Cardiac muscle cell (in vitro differentiated cells and primary cell): ENCODE measurements at regions not wholly inside any gene's neighbourhood (a gene's known extent, or its start where the extent isn't known, plus 50 kb on each side); places are given as distances from the start of the nearest gene placed in this dataset.
"Not testable (repeated sequence)": the region's sequence is repeated elsewhere in the genome, so short reads cannot be mapped to it uniquely, and the experiment has no call there.

Experiments used
- DNase-seq, 2 donors: peaks; one replicate each; pipeline versions ENCODE4 v3.0.0 to v3.0.0-alpha.2; 2010 to 2017; ENCODE audit warnings: low read depth in 1 of 2, low spot score in 1 of 2
- H3K27ac ChIP-seq: fragments of 200-600 bp; sonication (generic); 2 replicates; pipeline ENCODE4 v1.5.1; 2016
- H3K27me3 ChIP-seq: fragments of 200-600 bp; sonication (generic); 2 replicates; pipeline ENCODE4 v1.6.0; 2016; ENCODE audit warnings: control low read depth
- H3K36me3 ChIP-seq: fragments of 200-600 bp; sonication (generic); 2 replicates; pipeline ENCODE4 v1.5.1; 2016; ENCODE audit warnings: control low read depth
- H3K4me1 ChIP-seq: fragments of 200-600 bp; sonication (generic); 2 replicates; pipeline ENCODE4 v1.8.1; 2017; ENCODE audit warnings: low read depth, mild to moderate bottlenecking, mixed run types
- H3K4me3 ChIP-seq: fragments of 200-600 bp; sonication (generic); 2 replicates; pipeline ENCODE4 v1.5.1; 2016; ENCODE audit warnings: mild to moderate bottlenecking
- H3K9me3 ChIP-seq: fragments of 200-600 bp; sonication (generic); 2 replicates; pipeline ENCODE4 v1.5.1; 2017; ENCODE audit warnings: low read depth, mild to moderate bottlenecking, control low read depth
- CTCF ChIP-seq: IDR thresholded peaks from 2 replicates; pipeline ENCODE4 v1.5.1; 2012; ENCODE audit warnings: low read depth, mild to moderate bottlenecking, low read length

- Histone ChIP-seq H3K4me1 (no peaks in the 10 kb centered on the region), H3K36me3 (no peaks in the 10 kb centered on the region), H3K27ac (no peak overlapping the region), H3K9me3 (no peaks in the 10 kb centered on the region), H3K27me3 (no peaks in the 10 kb centered on the region), H3K4me3 (no peak overlapping the region)
- DNase-seq, result no peak
- no peak for TF ChIP-seq CTCF
These were observed 346.2 kb downstream of the MAGEB5 start for GRCh38 chrX:26562156-26562555.

GRCh38 chrX:26559855-26560254 is 343.9 kb downstream of the MAGEB5 start:
- no peak overlapping the region for H3K4me3 ChIP-seq
- no peaks in the 10 kb centered on the region for H3K36me3 ChIP-seq
- DNase-seq, result no peak
- no peaks in the 10 kb centered on the region for H3K27me3 ChIP-seq
- no peak overlapping the region for H3K27ac ChIP-seq
- TF ChIP-seq CTCF, result no peak
- no peaks in the 10 kb centered on the region for H3K9me3 ChIP-seq
- no peaks in the 10 kb centered on the region for H3K4me1 ChIP-seq

- no peak for TF ChIP-seq CTCF
These were observed 342.9 kb downstream of the MAGEB5 start for GRCh38 chrX:26558719-26559386.

GRCh38 chrX:26557691-26558321 is 341.8 kb downstream of the MAGEB5 start:
- Histone ChIP-seq H3K27ac (no peak overlapping the region), H3K36me3 (no peaks in the 10 kb centered on the region), H3K4me1 (no peaks in the 10 kb centered on the region), H3K27me3 (no peaks in the 10 kb centered on the region), H3K9me3 (no peaks in the 10 kb centered on the region), H3K4me3 (no peak overlapping the region)
- no peak for TF ChIP-seq CTCF
- DNase-seq, result no peak

More at GRCh38 chrX:26558719-26559386, 342.9 kb downstream of the MAGEB5 start:
- no peak overlapping the region for H3K27ac ChIP-seq
- H3K4me3 ChIP-seq, result no peak overlapping the region
- no peaks in the 10 kb centered on the region for H3K4me1 ChIP-seq
- H3K27me3 ChIP-seq, result no peaks in the 10 kb centered on the region
- no peaks in the 10 kb centered on the region for H3K36me3 ChIP-seq
- no peak for DNase-seq
- no peaks in the 10 kb centered on the region for H3K9me3 ChIP-seq

- not testable (repeated sequence) for H3K27ac ChIP-seq, H3K27me3 ChIP-seq, H3K4me3 ChIP-seq, H3K36me3 ChIP-seq, H3K9me3 ChIP-seq, DNase-seq, H3K4me1 ChIP-seq
These were observed 309.8 kb downstream of the MAGEB5 start for GRCh38 chrX:26525768-26526167.

- H3K4me1 ChIP-seq, result no peaks in the 10 kb centered on the region
These were observed 306.5 kb downstream of the MAGEB5 start for GRCh38 chrX:26522501-26522900.

More at GRCh38 chrX:26522501-26522900, 306.5 kb downstream of the MAGEB5 start:
- Histone ChIP-seq H3K4me3 (no peak overlapping the region), H3K36me3 (no peaks in the 10 kb centered on the region), H3K27me3 (no peaks in the 10 kb centered on the region), H3K27ac (no peak overlapping the region), H3K9me3 (no peaks in the 10 kb centered on the region)
- DNase-seq, result no peak
- no peak for TF ChIP-seq CTCF
